WERI-Rb-1 (cell line): ENCODE measurements at regions not wholly inside any gene's neighbourhood (a gene's known extent, or its start where the extent isn't known, plus 50 kb on each side); places are given as distances from the start of the nearest gene placed in this dataset.

Source experiments
- DNase-seq: peaks from one replicate; pipeline ENCODE4 v3.0.0-alpha.2; 2020
- H3K27ac ChIP-seq: fragments of 250-450 bp; sonication (Bioruptor Pico); 2 replicates; pipeline ENCODE4 v1.5.1; 2020; ENCODE audit warnings: mild to moderate bottlenecking, moderate library complexity
- H3K27me3 ChIP-seq: fragments of 250-450 bp; sonication (Bioruptor Pico); 2 replicates; pipeline ENCODE4 v1.5.1; 2021; ENCODE audit warnings: mild to moderate bottlenecking, low read depth, moderate library complexity; ENCODE audit not compliant: insufficient read depth, severe bottlenecking
- H3K36me3 ChIP-seq: fragments of 250-450 bp; sonication (Bioruptor Pico); 2 replicates; pipeline ENCODE4 v1.5.1; 2020; ENCODE audit warnings: mild to moderate bottlenecking, moderate library complexity
- H3K4me3 ChIP-seq: 2 replicates; pipeline ENCODE4 v1.5.1; 2011; ENCODE audit warnings: low read depth, mild to moderate bottlenecking, control low read depth, low read length
- H3K9me3 ChIP-seq: fragments of 250-450 bp; sonication (Bioruptor Pico); 2 replicates; pipeline ENCODE4 v1.5.1; 2021; ENCODE audit warnings: mild to moderate bottlenecking, moderate library complexity; ENCODE audit not compliant: severe bottlenecking
- TF ChIP-seq, protein P1 (sequence below): IDR thresholded peaks from 2 replicates; pipeline ENCODE4 v1.5.1; 2011; ENCODE audit warnings: low read depth, mild to moderate bottlenecking, control low read depth, inconsistent platforms, low read length

DNA sequence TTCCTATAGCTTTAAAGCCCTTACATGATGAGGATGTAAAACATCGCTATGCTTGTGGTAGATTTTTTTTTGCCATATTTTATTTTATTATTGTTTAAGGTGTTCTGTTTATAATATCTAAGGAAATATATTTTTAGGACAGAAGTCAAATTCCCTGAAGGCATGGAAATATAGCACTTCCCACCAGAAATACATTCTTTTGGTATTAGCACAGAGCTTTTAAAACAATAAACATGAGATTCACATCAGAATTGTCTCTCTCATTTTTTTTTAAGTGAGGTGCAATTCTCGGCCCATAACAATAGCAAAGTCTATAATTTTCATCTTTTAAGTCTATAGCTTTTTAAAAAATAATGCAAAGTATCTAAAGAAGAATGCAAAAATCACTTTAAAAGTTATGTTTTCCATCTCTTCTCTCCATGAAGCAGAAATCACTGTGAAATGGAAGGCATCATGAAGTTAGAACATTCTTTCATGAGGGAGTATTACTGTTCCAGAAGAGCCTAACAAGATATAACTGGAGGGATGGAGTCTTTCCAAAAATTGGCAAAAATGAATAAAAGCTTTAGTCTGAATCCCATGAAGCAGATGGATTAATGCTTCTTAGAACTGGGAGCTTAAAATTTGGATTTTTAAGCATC lies 283.6 kb upstream of the TRIB2 start:
- Histone ChIP-seq H3K27ac (no peak overlapping the region), H3K27me3 (no peaks in the 10 kb centered on the region), H3K4me3 (no peak overlapping the region), H3K9me3 (no peaks in the 10 kb centered on the region), H3K36me3 (no peaks in the 10 kb centered on the region)
- DNase-seq, result no peak
- TF ChIP-seq, protein P1, sequence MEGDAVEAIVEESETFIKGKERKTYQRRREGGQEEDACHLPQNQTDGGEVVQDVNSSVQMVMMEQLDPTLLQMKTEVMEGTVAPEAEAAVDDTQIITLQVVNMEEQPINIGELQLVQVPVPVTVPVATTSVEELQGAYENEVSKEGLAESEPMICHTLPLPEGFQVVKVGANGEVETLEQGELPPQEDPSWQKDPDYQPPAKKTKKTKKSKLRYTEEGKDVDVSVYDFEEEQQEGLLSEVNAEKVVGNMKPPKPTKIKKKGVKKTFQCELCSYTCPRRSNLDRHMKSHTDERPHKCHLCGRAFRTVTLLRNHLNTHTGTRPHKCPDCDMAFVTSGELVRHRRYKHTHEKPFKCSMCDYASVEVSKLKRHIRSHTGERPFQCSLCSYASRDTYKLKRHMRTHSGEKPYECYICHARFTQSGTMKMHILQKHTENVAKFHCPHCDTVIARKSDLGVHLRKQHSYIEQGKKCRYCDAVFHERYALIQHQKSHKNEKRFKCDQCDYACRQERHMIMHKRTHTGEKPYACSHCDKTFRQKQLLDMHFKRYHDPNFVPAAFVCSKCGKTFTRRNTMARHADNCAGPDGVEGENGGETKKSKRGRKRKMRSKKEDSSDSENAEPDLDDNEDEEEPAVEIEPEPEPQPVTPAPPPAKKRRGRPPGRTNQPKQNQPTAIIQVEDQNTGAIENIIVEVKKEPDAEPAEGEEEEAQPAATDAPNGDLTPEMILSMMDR, result no peak

DNA sequence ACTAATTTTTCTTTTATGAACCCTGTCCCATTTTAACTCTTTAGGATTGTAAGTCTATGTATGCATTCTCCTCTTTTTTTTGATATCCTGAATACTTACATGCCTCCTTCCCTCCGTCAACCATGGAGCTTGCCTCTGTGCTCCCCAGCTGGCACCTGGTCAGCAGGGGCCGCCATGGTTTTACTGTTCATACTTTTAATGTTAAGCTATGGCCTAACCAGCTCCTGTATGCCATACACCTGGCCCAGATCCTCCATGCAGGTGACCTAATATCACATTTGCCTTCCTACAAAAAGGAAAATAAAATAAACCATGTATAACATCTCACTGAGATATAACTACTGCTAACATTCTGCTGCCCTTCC lies 283.1 kb upstream of the TRIB2 start:
- Histone ChIP-seq H3K27ac (no peak overlapping the region), H3K27me3 (no peaks in the 10 kb centered on the region), H3K9me3 (no peaks in the 10 kb centered on the region), H3K4me3 (no peak overlapping the region), H3K36me3 (no peaks in the 10 kb centered on the region)
- TF ChIP-seq, protein P1, result 0 out of 2 replicates have a peak, but pooled peaks have one; percentile 20
- peak; percentile 29 for DNase-seq

DNA sequence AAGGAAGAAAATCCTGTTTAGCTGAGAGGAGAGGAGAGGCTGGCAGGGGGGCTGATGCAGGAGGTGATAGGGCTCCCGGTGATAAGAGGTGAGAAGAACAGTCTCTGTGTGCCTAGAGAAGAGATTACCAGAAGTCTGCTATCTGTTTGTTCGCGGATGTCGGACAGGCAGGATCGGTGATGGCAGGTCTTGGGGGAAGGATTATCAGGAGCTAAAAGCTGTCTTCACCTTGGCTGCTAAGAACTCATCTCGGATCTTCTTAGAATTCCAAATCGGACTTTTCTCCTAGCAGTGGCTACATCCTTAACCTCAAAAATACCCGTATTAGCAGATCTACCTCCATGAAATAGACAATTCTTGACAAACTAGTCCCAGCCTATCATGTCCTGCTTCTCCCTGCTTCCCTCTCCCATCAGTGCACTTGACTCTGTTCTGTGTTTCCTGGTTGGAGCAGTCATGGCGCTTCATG lies 282.1 kb upstream of the TRIB2 start:
- Histone ChIP-seq H3K9me3 (no peaks in the 10 kb centered on the region), H3K27ac (no peak overlapping the region), H3K4me3 (no peak overlapping the region), H3K36me3 (no peaks in the 10 kb centered on the region), H3K27me3 (no peaks in the 10 kb centered on the region)
- peak; percentile 35 for DNase-seq
- TF ChIP-seq, protein P1, result no peak

DNA sequence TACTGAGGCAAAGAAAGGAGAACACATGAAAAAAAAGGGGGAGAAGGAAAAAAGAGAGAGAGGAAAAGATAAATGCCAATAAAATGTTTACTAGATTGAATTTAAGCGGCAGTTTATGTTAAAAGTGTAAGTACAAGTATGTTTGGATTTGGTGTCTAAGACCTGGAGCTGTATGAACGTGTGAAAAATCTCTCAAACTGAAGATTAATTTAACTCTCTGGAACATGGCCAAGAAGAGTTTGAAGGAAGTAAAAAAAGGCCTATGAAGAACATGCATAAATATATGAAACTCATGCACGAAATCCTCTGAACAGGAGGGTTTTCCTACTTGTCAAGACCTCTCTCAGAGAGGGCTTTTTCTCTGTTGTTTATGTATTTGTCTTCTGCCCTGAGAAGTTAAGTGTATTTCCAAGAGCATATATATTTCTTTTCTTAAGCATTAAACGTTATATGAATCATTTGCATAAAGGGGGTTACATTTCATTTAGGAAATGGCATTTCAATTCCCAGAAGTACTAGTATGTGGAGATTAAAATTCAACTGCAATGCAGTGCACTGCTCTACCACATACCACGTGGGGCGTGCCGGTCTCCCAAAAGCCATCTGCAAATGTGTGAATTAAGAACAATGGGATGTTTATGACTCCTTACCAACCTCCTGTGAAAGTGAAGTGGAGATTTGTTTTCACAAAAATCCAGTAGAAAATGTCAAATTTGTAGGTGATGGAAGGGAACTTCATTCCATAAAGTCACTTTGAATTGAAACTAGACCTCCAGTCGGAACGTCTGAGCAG lies 281.1 kb upstream of the TRIB2 start:
- H3K36me3 ChIP-seq, result no peaks in the 10 kb centered on the region
- H3K4me3 ChIP-seq, result no peak overlapping the region
- TF ChIP-seq, protein P1, result no peak
- no peak for DNase-seq
- no peak overlapping the region for H3K27ac ChIP-seq
- no peaks in the 10 kb centered on the region for H3K9me3 ChIP-seq
- no peaks in the 10 kb centered on the region for H3K27me3 ChIP-seq

DNA sequence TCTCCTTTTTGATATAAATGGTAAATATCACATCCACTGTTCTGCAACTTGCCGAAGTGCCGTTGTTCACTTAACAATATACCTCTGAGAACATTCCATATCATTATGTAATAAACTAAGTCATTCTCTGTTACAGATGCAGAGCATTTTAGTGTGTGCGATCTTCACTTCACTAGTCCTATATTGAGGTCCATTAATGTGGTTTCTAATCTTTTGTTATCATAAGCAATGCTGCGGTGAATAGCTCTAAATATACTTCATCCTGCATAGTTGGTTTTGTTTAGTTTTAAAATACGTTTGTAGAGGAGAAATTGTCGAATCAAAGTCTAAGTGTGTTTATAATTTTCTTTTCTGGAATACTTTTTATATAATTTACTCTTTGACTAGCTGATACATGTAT lies 280.3 kb upstream of the TRIB2 start:
- no peak overlapping the region for H3K27ac ChIP-seq
- H3K4me3 ChIP-seq, result no peak overlapping the region
- no peak for DNase-seq
- H3K36me3 ChIP-seq, result no peaks in the 10 kb centered on the region
- H3K9me3 ChIP-seq, result no peaks in the 10 kb centered on the region
- H3K27me3 ChIP-seq, result no peaks in the 10 kb centered on the region
- TF ChIP-seq, protein P1, result no peak
